Adrenal gland (tissue), 5 donors: ENCODE measurements at regions not wholly inside any gene's neighbourhood (a gene's known extent, or its start where the extent isn't known, plus 50 kb on each side); places are given as distances from the start of the nearest gene placed in this dataset.

Experiments used
- POLR2A ChIP-seq, 2 donors: fragments of 450-650 bp; IDR thresholded peaks; one replicate each; pipeline ENCODE4 v1.6.1; 2017; ENCODE audit warnings: antibody characterized with exemption in 2 of 2, mild to moderate bottlenecking in 2 of 2, moderate library complexity in 1 of 2
- TF ChIP-seq, protein P1 (sequence below), 6 experiments: fragments of 450-650 bp in 4 of 6; fragments of 200-600 bp in 2 of 6; sonication (generic) in 1 of 6; IDR thresholded peaks; 1 replicate in 5 of 6; 2 replicates in 1 of 6; pipeline versions ENCODE4 v1.5.1 to v1.8.0; 2016 to 2021; ENCODE audit warnings: antibody characterized with exemption in 6 of 6, mild to moderate bottlenecking in 2 of 6, moderate library complexity in 1 of 6
- donor health status: DM: no; HTN: no; CAD: no.

DNA sequence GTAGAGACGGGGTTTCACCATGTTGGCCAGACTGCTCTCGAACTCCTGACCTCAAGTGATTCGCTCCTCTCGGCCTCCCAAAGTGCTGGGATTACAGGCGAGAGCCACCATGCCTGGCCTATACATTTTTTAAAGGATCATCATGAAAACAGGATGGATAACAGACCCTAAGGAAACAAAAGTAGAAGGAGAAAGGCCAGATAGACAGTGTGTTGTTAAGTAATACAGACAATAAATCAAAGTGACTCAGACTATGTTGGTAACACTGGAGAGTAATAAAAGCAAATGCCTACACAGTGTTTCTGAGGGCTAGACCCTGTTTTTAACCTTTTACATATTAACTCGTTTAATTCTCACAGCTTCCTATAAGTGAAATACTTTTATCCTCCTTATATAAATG lies 133.8 kb upstream of the MCTP2 start:
- TF ChIP-seq, protein P1, sequence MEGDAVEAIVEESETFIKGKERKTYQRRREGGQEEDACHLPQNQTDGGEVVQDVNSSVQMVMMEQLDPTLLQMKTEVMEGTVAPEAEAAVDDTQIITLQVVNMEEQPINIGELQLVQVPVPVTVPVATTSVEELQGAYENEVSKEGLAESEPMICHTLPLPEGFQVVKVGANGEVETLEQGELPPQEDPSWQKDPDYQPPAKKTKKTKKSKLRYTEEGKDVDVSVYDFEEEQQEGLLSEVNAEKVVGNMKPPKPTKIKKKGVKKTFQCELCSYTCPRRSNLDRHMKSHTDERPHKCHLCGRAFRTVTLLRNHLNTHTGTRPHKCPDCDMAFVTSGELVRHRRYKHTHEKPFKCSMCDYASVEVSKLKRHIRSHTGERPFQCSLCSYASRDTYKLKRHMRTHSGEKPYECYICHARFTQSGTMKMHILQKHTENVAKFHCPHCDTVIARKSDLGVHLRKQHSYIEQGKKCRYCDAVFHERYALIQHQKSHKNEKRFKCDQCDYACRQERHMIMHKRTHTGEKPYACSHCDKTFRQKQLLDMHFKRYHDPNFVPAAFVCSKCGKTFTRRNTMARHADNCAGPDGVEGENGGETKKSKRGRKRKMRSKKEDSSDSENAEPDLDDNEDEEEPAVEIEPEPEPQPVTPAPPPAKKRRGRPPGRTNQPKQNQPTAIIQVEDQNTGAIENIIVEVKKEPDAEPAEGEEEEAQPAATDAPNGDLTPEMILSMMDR (IDR thresholded peaks at IDR 0.05), result no peak
- no peak for TF ChIP-seq POLR2A (IDR thresholded peaks at IDR 0.05)
